BLaER1 treated with 17β-estradiol and CSF1 and Interleukin-3, amounts not matched to agents 10 nM and 100 nM (cell line): ENCODE measurements at regions not wholly inside any gene's neighbourhood (a gene's known extent, or its start where the extent isn't known, plus 50 kb on each side); places are given as distances from the start of the nearest gene placed in this dataset.

Source experiments
- H3K27ac ChIP-seq, 11 experiments: shearing (Covaris generic); formaldehyde crosslinking; 2 replicates each; pipeline ENCODE4 v1.8.1; 2022
- H3K27me3 ChIP-seq, 11 experiments: shearing (Covaris generic); formaldehyde crosslinking; 2 replicates each; pipeline ENCODE4 v1.8.1; 2022
- H3K36me3 ChIP-seq, 11 experiments: shearing (Covaris generic); formaldehyde crosslinking; 2 replicates each; pipeline ENCODE4 v1.8.1; 2022
- H3K4me1 ChIP-seq, 10 experiments: shearing (Covaris generic); formaldehyde crosslinking; 2 replicates each; pipeline ENCODE4 v1.8.1; 2022
- H3K4me2 ChIP-seq, 11 experiments: shearing (Covaris generic); formaldehyde crosslinking; 2 replicates each; pipeline ENCODE4 v1.8.1; 2022
- H3K4me3 ChIP-seq, 10 experiments: shearing (Covaris generic); formaldehyde crosslinking; 2 replicates each; pipeline ENCODE4 v1.8.1; 2022
- H3K9ac ChIP-seq, 11 experiments: shearing (Covaris generic); formaldehyde crosslinking; 2 replicates each; pipeline ENCODE4 v1.8.1; 2022
- H3K9me3 ChIP-seq, 11 experiments: shearing (Covaris generic); formaldehyde crosslinking; replicated peaks in 1 of 11; 2 replicates each; pipeline ENCODE4 v1.8.1; 2022
- H4K20me1 ChIP-seq, 11 experiments: shearing (Covaris generic); formaldehyde crosslinking; 2 replicates each; pipeline ENCODE4 v1.8.1; 2022
- Cebpa-rat ChIP-seq, 11 experiments: shearing (Covaris generic); IDR thresholded peaks; 2 replicates each; pipeline ENCODE4 v1.8.1; 2022

DNA sequence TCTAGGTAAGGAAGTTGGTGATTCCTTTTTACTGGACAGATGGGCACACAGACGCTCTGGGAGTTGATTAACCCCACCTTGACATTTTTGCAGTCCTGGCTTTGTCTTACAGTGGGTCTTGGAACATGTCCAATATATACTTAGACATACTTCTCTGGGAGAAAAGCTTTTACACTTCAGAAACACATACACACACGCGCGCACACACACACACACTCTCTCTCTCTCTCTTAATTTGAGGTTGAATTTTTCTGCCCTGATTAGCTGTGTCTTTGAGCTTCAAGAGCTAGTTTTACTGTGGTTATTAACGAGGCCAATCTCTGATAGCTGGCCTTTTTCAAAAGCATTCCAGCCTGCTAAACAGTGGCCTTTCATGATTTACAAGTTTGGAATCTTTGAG lies 215.0 kb downstream of the MYCN start:
- no peaks in the 10 kb centered on the region for H3K9me3 ChIP-seq
- no peaks in the 10 kb centered on the region for H4K20me1 ChIP-seq
- H3K36me3 ChIP-seq, result no peaks in the 10 kb centered on the region
- no peak for TF ChIP-seq Cebpa-rat (IDR thresholded peaks at IDR 0.05)
- H3K4me3 ChIP-seq, result no peak overlapping the region
- no peaks in the 10 kb centered on the region; a peak in 1 of 20 replicates for H3K4me1 ChIP-seq
- no peaks in the 10 kb centered on the region for H3K27me3 ChIP-seq
- H3K4me2 ChIP-seq, result no peak overlapping the region
- no peak overlapping the region for H3K27ac ChIP-seq
- H3K9ac ChIP-seq, result no peak overlapping the region

DNA sequence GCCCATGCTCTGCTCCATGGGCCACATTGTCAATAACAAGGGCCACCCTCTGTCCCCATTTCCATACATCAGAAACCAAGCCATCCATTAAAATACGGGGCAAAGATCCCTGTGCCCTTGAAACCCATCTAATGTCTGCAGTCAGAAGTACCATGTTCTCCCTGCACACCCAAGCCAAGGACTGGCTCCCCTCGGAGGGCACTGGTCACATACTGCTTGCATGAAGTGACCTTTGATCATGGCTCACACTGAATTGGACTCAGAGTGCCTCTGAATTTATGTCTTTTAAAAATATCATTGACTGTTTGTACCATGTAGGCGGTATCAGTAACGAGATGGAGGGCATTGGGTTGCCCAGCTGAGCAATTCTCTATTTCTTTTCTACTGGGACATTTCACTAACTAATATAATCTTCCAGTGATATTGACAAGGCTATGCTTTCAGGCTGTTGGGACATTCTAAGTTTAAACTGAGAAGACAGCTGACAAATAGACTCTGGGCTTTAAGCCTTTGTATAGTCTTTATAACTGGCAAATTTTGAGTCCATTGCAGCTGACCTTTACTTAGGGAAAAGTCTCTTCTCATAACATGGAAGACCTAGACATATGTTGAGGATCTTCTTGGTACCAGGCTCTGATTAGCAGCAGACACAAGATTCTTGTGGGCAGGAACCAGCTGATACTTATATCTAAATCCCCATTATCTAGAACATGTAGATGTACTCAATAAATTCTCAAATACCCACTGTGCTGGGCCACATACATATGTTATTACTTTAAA lies 214.3 kb downstream of the MYCN start:
- no peak overlapping the region for H3K9ac ChIP-seq
- H3K9me3 ChIP-seq, result no peaks in the 10 kb centered on the region
- H4K20me1 ChIP-seq, result no peaks in the 10 kb centered on the region
- TF ChIP-seq Cebpa-rat (IDR thresholded peaks at IDR 0.05), result no peak
- no peaks in the 10 kb centered on the region for H3K36me3 ChIP-seq
- no peak overlapping the region for H3K4me2 ChIP-seq
- H3K4me1 ChIP-seq, result no peaks in the 10 kb centered on the region; a peak in 1 of 20 replicates
- H3K4me3 ChIP-seq, result no peak overlapping the region
- H3K27ac ChIP-seq, result no peak overlapping the region
- no peaks in the 10 kb centered on the region for H3K27me3 ChIP-seq

DNA sequence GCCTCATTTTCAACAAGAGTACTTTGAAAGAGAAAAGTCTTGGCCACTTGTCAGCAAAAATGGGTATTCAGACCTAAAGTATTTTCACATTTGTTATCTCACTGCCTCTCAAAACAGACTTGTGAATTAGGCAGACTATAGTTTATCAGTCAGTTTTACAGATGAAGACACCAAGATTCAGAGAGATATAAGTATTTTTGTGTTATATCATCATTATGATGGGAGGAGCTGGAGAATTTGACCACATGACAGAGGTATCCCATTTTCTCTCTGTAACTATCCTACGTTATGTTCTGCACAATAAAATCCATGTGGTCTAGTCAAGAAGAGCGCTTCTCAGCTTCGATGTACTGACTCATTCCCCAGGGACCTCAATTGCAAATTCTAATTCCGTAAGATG lies 213.7 kb downstream of the MYCN start:
- H3K4me2 ChIP-seq, result no peak overlapping the region
- H4K20me1 ChIP-seq, result no peaks in the 10 kb centered on the region
- 0 out of 22 replicates have a peak, but pooled peaks cover 0 to 2% (median 0%) of the 10 kb centered on the region in 11 experiments for H3K9me3 ChIP-seq
- no peak overlapping the region for H3K9ac ChIP-seq
- H3K27me3 ChIP-seq, result no peaks in the 10 kb centered on the region
- H3K36me3 ChIP-seq, result no peaks in the 10 kb centered on the region
- no peak overlapping the region for H3K27ac ChIP-seq
- H3K4me3 ChIP-seq, result no peak overlapping the region
- H3K4me1 ChIP-seq, result no peaks in the 10 kb centered on the region; a peak in 1 of 20 replicates
- TF ChIP-seq Cebpa-rat (IDR thresholded peaks at IDR 0.05), result no peak

- no peak overlapping the region for H3K4me3 ChIP-seq
- no peaks in the 10 kb centered on the region for H4K20me1 ChIP-seq
- H3K27me3 ChIP-seq, result no peaks in the 10 kb centered on the region
- H3K27ac ChIP-seq, result no peak overlapping the region
- H3K4me1 ChIP-seq, result no peaks in the 10 kb centered on the region
- no peak overlapping the region for H3K4me2 ChIP-seq
- no peak overlapping the region for H3K9ac ChIP-seq
- H3K9me3 ChIP-seq, result 0 out of 22 replicates have a peak, but pooled peaks cover 0 to 4% (median 0%) of the 10 kb centered on the region in 11 experiments
- no peaks in the 10 kb centered on the region for H3K36me3 ChIP-seq
- TF ChIP-seq Cebpa-rat (IDR thresholded peaks at IDR 0.05), result no peak
Observed at GRCh38 chr2:16153754-16154035, 213.3 kb downstream of the MYCN start.

DNA sequence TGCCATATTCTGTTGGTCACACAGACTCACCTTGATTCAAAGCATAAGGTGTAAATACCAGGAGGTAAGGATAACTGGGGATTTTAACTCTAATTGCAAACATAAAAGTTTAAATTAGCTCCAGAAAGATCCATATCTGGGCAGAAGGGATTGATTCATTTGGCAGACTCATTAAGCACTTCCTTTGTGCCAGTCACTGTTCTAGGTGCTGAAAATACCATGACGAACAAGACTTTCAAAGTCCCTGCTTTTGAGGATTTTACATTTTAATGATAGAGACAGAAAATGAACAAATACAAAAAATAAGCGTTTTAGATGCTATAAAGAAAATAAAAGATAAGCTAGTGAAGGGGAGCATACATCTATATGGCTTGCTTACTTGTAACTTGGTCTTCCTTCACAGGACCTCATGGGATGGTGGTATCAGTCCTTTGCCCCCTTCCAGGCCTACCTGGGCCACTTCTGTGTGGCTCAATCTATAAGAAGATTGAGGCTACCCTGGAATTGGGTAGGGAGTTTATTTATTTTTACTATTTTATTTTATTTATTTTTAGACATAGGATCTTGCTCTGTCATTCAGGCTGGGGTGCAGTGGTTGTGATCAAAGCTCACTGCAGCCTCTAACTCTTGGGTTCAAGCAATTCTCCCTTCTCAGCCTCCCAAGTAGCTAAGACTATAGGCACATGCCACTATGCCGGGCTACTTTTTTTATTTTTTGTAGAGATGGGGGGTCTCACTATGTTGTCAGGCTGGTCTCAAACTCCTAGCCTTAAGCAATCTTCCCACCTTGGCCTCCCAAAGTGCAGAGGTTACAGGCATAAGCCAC lies 212.8 kb downstream of the MYCN start:
- Histone ChIP-seq H3K9me3 (0 out of 22 replicates have a peak, but pooled peaks cover 0 to 4% (median 0%) of the 10 kb centered on the region in 11 experiments), H3K27me3 (no peaks in the 10 kb centered on the region), H3K36me3 (no peaks in the 10 kb centered on the region), H3K9ac (no peak overlapping the region), H3K4me2 (no peak overlapping the region), H3K4me3 (no peak overlapping the region), H3K27ac (no peak overlapping the region), H4K20me1 (no peaks in the 10 kb centered on the region), H3K4me1 (no peaks in the 10 kb centered on the region)
- no peak for TF ChIP-seq Cebpa-rat (IDR thresholded peaks at IDR 0.05)

GRCh38 chr2:16152071-16152927 lies 211.9 kb downstream of the MYCN start:
- Histone ChIP-seq H3K4me1 (no peaks in the 10 kb centered on the region), H3K27me3 (no peaks in the 10 kb centered on the region), H4K20me1 (no peaks in the 10 kb centered on the region), H3K4me3 (no peak overlapping the region), H3K36me3 (no peaks in the 10 kb centered on the region), H3K9me3 (0 out of 22 replicates have a peak, but pooled peaks cover 0 to 4% (median 0%) of the 10 kb centered on the region in 11 experiments), H3K27ac (no peak overlapping the region), H3K9ac (no peak overlapping the region), H3K4me2 (no peak overlapping the region)
- TF ChIP-seq Cebpa-rat (IDR thresholded peaks at IDR 0.05), result no peak

DNA sequence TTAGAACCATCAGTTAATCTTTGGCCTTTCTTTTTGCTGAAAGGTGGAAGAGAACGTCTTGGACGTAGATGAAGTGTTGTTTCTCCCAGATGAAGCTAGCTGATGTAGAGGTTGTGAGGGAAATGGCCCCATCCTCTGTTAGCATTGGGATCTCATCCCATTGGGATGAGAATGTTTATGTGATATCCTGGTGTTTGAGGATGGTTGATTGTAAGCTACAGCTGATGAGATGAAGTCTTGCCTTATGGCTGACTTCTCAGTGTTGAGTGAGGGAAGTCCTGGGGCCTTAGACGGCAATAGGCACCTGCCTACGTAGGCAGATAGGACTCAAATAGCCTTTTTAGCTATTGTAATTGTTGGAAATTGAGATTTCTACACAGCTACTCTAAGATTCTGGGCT lies 211.3 kb downstream of the MYCN start:
- Histone ChIP-seq H3K9ac (no peak overlapping the region), H3K4me2 (no peak overlapping the region), H3K27me3 (no peaks in the 10 kb centered on the region), H4K20me1 (no peaks in the 10 kb centered on the region), H3K36me3 (no peaks in the 10 kb centered on the region), H3K27ac (no peak overlapping the region), H3K9me3 (0 out of 22 replicates have a peak, but pooled peaks cover 0 to 4% (median 0%) of the 10 kb centered on the region in 11 experiments), H3K4me1 (no peaks in the 10 kb centered on the region), H3K4me3 (no peak overlapping the region)
- no peak for TF ChIP-seq Cebpa-rat (IDR thresholded peaks at IDR 0.05)

DNA sequence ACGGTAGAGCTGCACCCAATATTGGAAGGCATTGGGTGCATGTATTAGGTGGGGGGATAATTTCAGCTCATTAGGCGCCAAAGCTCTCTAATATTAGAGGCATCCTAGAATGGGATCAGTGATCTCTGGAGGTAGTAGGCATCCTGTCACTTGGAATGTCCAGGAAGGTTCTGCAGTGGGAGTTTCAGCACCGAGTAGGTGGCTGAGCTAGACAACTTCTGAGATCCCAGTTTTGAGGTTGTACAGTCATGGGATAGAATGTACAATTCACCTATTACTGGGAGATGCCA lies 210.9 kb downstream of the MYCN start:
- Histone ChIP-seq H3K4me1 (no peaks in the 10 kb centered on the region), H3K27me3 (no peaks in the 10 kb centered on the region), H3K4me3 (no peak overlapping the region), H3K36me3 (no peaks in the 10 kb centered on the region), H3K9ac (no peak overlapping the region), H3K9me3 (0 out of 22 replicates have a peak, but pooled peaks cover 0 to 4% (median 0%) of the 10 kb centered on the region in 11 experiments), H4K20me1 (no peaks in the 10 kb centered on the region), H3K27ac (no peak overlapping the region), H3K4me2 (no peak overlapping the region)
- TF ChIP-seq Cebpa-rat (IDR thresholded peaks at IDR 0.05), result no peak
